H9 (cell line): ENCODE measurements at regions not wholly inside any gene's neighbourhood (a gene's known extent, or its start where the extent isn't known, plus 50 kb on each side); places are given as distances from the start of the nearest gene placed in this dataset.

ENCODE experiments used
- DNase-seq: peaks from one replicate; pipeline ENCODE4 v3.0.0-alpha.2; 2017
- H2AFZ ChIP-seq: one replicate; pipeline ENCODE4 v1.6.1; 2013; ENCODE audit warnings: mild to moderate bottlenecking, low read length, control low read depth, moderate library complexity
- H2AK5ac ChIP-seq: 2 replicates; pipeline ENCODE4 v1.6.1; 2013; ENCODE audit warnings: low read length, control low read depth, mixed read lengths; ENCODE audit not compliant: insufficient read length
- H2BK120ac ChIP-seq: one replicate; pipeline ENCODE4 v1.6.1; 2013; ENCODE audit warnings: low read depth, mild to moderate bottlenecking, low read length, control low read depth, inconsistent platforms; ENCODE audit not compliant: poor library complexity, severe bottlenecking
- H2BK12ac ChIP-seq: 2 replicates; pipeline ENCODE4 v1.6.1; 2013; ENCODE audit warnings: low read length, control low read depth, mixed read lengths, low read depth; ENCODE audit not compliant: insufficient read length
- H2BK15ac ChIP-seq: 2 replicates; pipeline ENCODE4 v1.6.1; 2013; ENCODE audit warnings: low read depth, low read length, control low read depth
- H2BK20ac ChIP-seq: one replicate; pipeline ENCODE4 v1.6.1; 2013; ENCODE audit warnings: low read depth, mild to moderate bottlenecking, low read length, control low read depth, inconsistent platforms; ENCODE audit not compliant: poor library complexity, severe bottlenecking
- H2BK5ac ChIP-seq: 2 replicates; pipeline ENCODE4 v1.6.1; 2013; ENCODE audit warnings: low read length, control low read depth, mixed read lengths; ENCODE audit not compliant: insufficient read length
- H3K14ac ChIP-seq: 2 replicates; pipeline ENCODE4 v1.6.1; 2013; ENCODE audit warnings: low read length, control low read depth; ENCODE audit not compliant: insufficient read depth
- H3K18ac ChIP-seq: 2 replicates; pipeline ENCODE4 v1.6.1; 2013; ENCODE audit warnings: low read depth, mild to moderate bottlenecking, mixed read lengths, low read length, control low read depth; ENCODE audit not compliant: insufficient read length
- H3K23ac ChIP-seq: 2 replicates; pipeline ENCODE4 v1.6.1; 2013; ENCODE audit warnings: low read length, control low read depth, mixed read lengths, low read depth; ENCODE audit not compliant: insufficient read length
- H3K23me2 ChIP-seq: 2 replicates; pipeline ENCODE4 v1.6.1; 2013; ENCODE audit warnings: low read depth, mild to moderate bottlenecking, mixed read lengths, low read length, control low read depth; ENCODE audit not compliant: insufficient read length, poor library complexity, severe bottlenecking
- H3K27ac ChIP-seq: 2 replicates; pipeline ENCODE4 v1.5.1; 2013; ENCODE audit warnings: low read length, control low read depth, mixed read lengths, low read depth; ENCODE audit not compliant: insufficient read length
- H3K27me3 ChIP-seq: 2 replicates; pipeline ENCODE4 v1.6.1; 2013; ENCODE audit warnings: low read length, control low read depth, inconsistent platforms; ENCODE audit not compliant: insufficient read depth
- H3K4ac ChIP-seq: 2 replicates; pipeline ENCODE4 v1.6.1; 2013; ENCODE audit warnings: low read depth, mild to moderate bottlenecking, control low read depth, inconsistent platforms, low read length, moderate library complexity
- H3K4me1 ChIP-seq: 2 replicates; pipeline ENCODE4 v1.6.1; 2013; ENCODE audit warnings: low read length, control low read depth, inconsistent platforms; ENCODE audit not compliant: insufficient read depth
- H3K4me2 ChIP-seq: 2 replicates; pipeline ENCODE4 v1.6.1; 2013; ENCODE audit warnings: low read length, control low read depth, mixed read lengths; ENCODE audit not compliant: insufficient read length, insufficient read depth
- H3K56ac ChIP-seq: 2 replicates; pipeline ENCODE4 v1.6.1; 2013; ENCODE audit warnings: low read depth, mild to moderate bottlenecking, mixed read lengths, low read length, control low read depth; ENCODE audit not compliant: insufficient read length
- H3K79me1 ChIP-seq: 2 replicates; pipeline ENCODE4 v1.6.1; 2013; ENCODE audit warnings: low read depth, mild to moderate bottlenecking, moderate library complexity, low read length, control low read depth, inconsistent platforms; ENCODE audit not compliant: insufficient read depth, poor library complexity, severe bottlenecking
- H3K79me2 ChIP-seq: 2 replicates; pipeline ENCODE4 v1.6.1; 2013; ENCODE audit warnings: low read length, control low read depth, inconsistent platforms; ENCODE audit not compliant: insufficient read depth
- H3K9ac ChIP-seq: 2 replicates; pipeline ENCODE4 v1.6.1; 2013; ENCODE audit warnings: low read length, control low read depth, mixed read lengths; ENCODE audit not compliant: insufficient read length; ENCODE audit errors: extremely low read depth
- H3K9me3 ChIP-seq: one replicate; pipeline ENCODE4 v1.6.1; 2013; ENCODE audit warnings: low read depth, low read length, inconsistent platforms; ENCODE audit not compliant: control insufficient read depth
- H3T11ph ChIP-seq: one replicate; pipeline ENCODE4 v1.6.1; 2013; ENCODE audit warnings: mild to moderate bottlenecking, low read length, control low read depth, inconsistent platforms
- H4K20me1 ChIP-seq: one replicate; pipeline ENCODE4 v1.6.1; 2013; ENCODE audit not compliant: control insufficient read depth, insufficient read length, insufficient read depth
- H4K5ac ChIP-seq: 2 replicates; pipeline ENCODE4 v1.6.1; 2013; ENCODE audit warnings: low read depth, mild to moderate bottlenecking, mixed read lengths, low read length, control low read depth; ENCODE audit not compliant: insufficient read length
- H4K8ac ChIP-seq: replicated peaks from 2 replicates; pipeline ENCODE4 v1.6.1; 2013; ENCODE audit warnings: low read length, control low read depth, mixed read lengths, low read depth; ENCODE audit not compliant: insufficient read length
- H4K91ac ChIP-seq: 2 replicates; pipeline ENCODE4 v1.6.1; 2013; ENCODE audit warnings: low read depth, mild to moderate bottlenecking, moderate library complexity, mixed read lengths, low read length, control low read depth; ENCODE audit not compliant: insufficient read length
- H3K27ac Mint-ChIP-seq, 3 experiments: 2 replicates in 2 of 3; 3 replicates in 1 of 3; pipeline ENCODE4 v1.8.0; 2020 to 2021; ENCODE audit warnings: mixed read lengths in 3 of 3, mild to moderate bottlenecking in 1 of 3, moderate library complexity in 1 of 3
- H3K27me3 Mint-ChIP-seq: 2 replicates; pipeline ENCODE4 v1.8.0; 2021; ENCODE audit warnings: low read depth, mild to moderate bottlenecking, moderate library complexity, mixed read lengths
- H3K36me3 Mint-ChIP-seq, 3 experiments: 2 replicates in 2 of 3; 3 replicates in 1 of 3; pipeline ENCODE4 v1.8.0; 2020 to 2021; ENCODE audit warnings: low read depth in 3 of 3, mixed read lengths in 3 of 3; ENCODE audit not compliant: insufficient read depth in 1 of 3
- H3K4me1 Mint-ChIP-seq, 2 experiments: 2 replicates each; pipeline ENCODE4 v1.8.0; 2020; ENCODE audit warnings: mixed read lengths in 2 of 2
- H3K4me3 Mint-ChIP-seq, 2 experiments: 2 replicates in 1 of 2; 3 replicates in 1 of 2; pipeline ENCODE4 v1.8.0; 2020 to 2021; ENCODE audit warnings: mild to moderate bottlenecking in 2 of 2, mixed read lengths in 2 of 2, moderate library complexity in 1 of 2
- H3K9me3 Mint-ChIP-seq, 2 experiments: 2 replicates in 1 of 2; 3 replicates in 1 of 2; pipeline ENCODE4 v1.8.0; 2020; ENCODE audit warnings: mild to moderate bottlenecking in 2 of 2, mixed read lengths in 2 of 2, moderate library complexity in 1 of 2
- WGBS: extraction: QIAGEN DNeasy Blood & Tissue Kit; methylation state at CpG from one replicate; pipeline ENCODE4 v1.1.7; 2013; ENCODE audit warnings: missing lambda C conversion rate, low lambda C conversion rate, mixed read lengths; ENCODE audit not compliant: insufficient read length; ENCODE audit errors: extremely low coverage; 5-methylcytosine and 5-hydroxymethylcytosine counted together
- TF ChIP-seq, protein P1 (sequence below): fragments of 200-600 bp; sonication (generic); conservative IDR thresholded peaks from 3 replicates; pipeline ENCODE4 v1.8.0; 2021; ENCODE audit warnings: antibody characterized with exemption, mild to moderate bottlenecking

DNA sequence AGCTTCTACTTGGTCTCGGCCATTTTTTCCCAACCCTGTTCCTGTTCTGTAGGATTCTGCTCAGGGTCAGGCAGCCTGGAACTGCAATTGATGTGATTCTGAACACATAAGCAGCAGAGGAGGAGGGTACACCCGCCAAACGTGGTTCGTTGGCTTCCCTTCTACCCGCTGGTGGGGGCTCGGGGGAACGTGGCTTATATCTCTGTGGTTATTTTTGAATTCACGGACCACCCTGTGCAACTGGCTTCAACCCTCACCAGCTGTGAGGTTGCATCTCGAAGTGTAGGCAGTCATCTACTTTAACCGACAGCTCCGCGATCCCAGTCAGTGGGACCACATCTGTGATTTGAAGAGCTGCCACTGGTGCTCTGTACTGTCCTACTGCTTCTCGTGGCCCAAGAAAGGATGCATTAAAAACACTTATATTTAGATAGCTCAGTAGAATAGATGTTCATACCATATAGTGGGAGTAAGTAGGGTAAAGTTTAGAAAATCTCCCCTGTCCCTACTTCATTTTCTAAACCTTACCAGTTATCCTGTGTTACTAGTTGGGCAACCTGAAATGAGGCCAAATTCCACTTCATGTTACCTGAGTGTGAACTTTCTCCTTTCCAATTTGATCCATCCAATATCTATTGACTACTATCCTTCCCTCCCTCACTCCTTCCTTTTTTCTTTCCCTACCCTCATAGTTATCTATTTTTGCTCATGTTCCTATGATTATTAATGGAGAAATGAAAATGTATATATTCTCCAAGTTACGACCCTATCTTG is 80.4 kb upstream of the BCOR start:
- no peak overlapping the region for H4K91ac ChIP-seq
- no peaks in the 10 kb centered on the region for H3K79me2 ChIP-seq
- H3K14ac ChIP-seq: no peak overlapping the region
- peaks cover 45% of the 10 kb centered on the region for H3K27me3 Mint-ChIP-seq
- no peak overlapping the region for H2BK120ac ChIP-seq
- no peak overlapping the region for H3K56ac ChIP-seq
- no peaks in the 10 kb centered on the region for H4K20me1 ChIP-seq
- DNase-seq: no peak
- H3K23me2 ChIP-seq: peaks cover 22% of the 10 kb centered on the region
- H4K8ac ChIP-seq: no peak overlapping the region
- H3K9ac ChIP-seq: no peak overlapping the region
- H3K4me2 ChIP-seq: no peak overlapping the region
- H2AK5ac ChIP-seq: no peak overlapping the region
- H2BK15ac ChIP-seq: no peak overlapping the region
- no peak overlapping the region for H3T11ph ChIP-seq
- H3K9me3 ChIP-seq: no peaks in the 10 kb centered on the region
- H2AFZ ChIP-seq: no peak overlapping the region
- WGBS: no CpG with 5 or more reads among the region's 14 CpGs
- H3K18ac ChIP-seq: no peak overlapping the region
- H3K23ac ChIP-seq: no peak overlapping the region
- H3K79me1 ChIP-seq: no peaks in the 10 kb centered on the region
- H3K36me3 Mint-ChIP-seq: peaks cover 0 to 5% (median 4%) of the 10 kb centered on the region in 3 experiments; a peak in 5 of 7 replicates
- TF ChIP-seq, protein P1, sequence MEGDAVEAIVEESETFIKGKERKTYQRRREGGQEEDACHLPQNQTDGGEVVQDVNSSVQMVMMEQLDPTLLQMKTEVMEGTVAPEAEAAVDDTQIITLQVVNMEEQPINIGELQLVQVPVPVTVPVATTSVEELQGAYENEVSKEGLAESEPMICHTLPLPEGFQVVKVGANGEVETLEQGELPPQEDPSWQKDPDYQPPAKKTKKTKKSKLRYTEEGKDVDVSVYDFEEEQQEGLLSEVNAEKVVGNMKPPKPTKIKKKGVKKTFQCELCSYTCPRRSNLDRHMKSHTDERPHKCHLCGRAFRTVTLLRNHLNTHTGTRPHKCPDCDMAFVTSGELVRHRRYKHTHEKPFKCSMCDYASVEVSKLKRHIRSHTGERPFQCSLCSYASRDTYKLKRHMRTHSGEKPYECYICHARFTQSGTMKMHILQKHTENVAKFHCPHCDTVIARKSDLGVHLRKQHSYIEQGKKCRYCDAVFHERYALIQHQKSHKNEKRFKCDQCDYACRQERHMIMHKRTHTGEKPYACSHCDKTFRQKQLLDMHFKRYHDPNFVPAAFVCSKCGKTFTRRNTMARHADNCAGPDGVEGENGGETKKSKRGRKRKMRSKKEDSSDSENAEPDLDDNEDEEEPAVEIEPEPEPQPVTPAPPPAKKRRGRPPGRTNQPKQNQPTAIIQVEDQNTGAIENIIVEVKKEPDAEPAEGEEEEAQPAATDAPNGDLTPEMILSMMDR: no peak
- no peaks in the 10 kb centered on the region; the same call in none of the 2 replicates for H3K4me1 ChIP-seq
- H3K4ac ChIP-seq: no peak overlapping the region
- peaks cover 16 to 18% of the 10 kb centered on the region in 2 experiments for H3K4me1 Mint-ChIP-seq
- H3K4me3 Mint-ChIP-seq: no peak overlapping the region
- peaks cover 48 to 53% of the 10 kb centered on the region in 2 experiments for H3K9me3 Mint-ChIP-seq
- no peak overlapping the region for H2BK20ac ChIP-seq
- no peak overlapping the region for H4K5ac ChIP-seq
- H3K27ac ChIP-seq: no peak overlapping the region
- H2BK12ac ChIP-seq: no peak overlapping the region
- no peak overlapping the region for H3K27ac Mint-ChIP-seq
- H3K27me3 ChIP-seq: peaks cover 6% of the 10 kb centered on the region; the same call in 1 of the 2 replicates
- no peak overlapping the region for H2BK5ac ChIP-seq
